Neural cell (in vitro differentiated cells): ENCODE measurements at regions not wholly inside any gene's neighbourhood (a gene's known extent, or its start where the extent isn't known, plus 50 kb on each side); places are given as distances from the start of the nearest gene placed in this dataset.

Source experiments
- CTCF ChIP-seq: fragments of 450-650 bp; IDR thresholded peaks from 2 replicates; pipeline ENCODE4 v1.5.1; 2014; ENCODE audit warnings: antibody characterized with exemption, mild to moderate bottlenecking, moderate library complexity; ENCODE audit not compliant: poor library complexity, severe bottlenecking
- EP300 ChIP-seq: fragments of 450-650 bp; conservative IDR thresholded peaks from 2 replicates; pipeline ENCODE4 v1.6.1; 2014; ENCODE audit warnings: antibody characterized with exemption, mild to moderate bottlenecking, moderate library complexity; ENCODE audit not compliant: poor library complexity, severe bottlenecking
- EZH2 ChIP-seq: fragments of 200-600, 300-800 bp; shearing (Covaris generic), sonication (generic); IDR thresholded peaks from 2 replicates; pipeline ENCODE4 v1.6.1; 2014; ENCODE audit warnings: antibody characterized with exemption, low read length, borderline replicate concordance, mild to moderate bottlenecking; ENCODE audit not compliant: insufficient read depth, poor library complexity, severe bottlenecking
- POLR2AphosphoS5 ChIP-seq: IDR thresholded peaks from 2 replicates; pipeline ENCODE4 v1.6.1; 2012
- RAD21 ChIP-seq: fragments of 450-650 bp; conservative IDR thresholded peaks from 2 replicates; pipeline ENCODE4 v1.6.1; 2014; ENCODE audit warnings: antibody characterized with exemption, mild to moderate bottlenecking, moderate library complexity
- REST ChIP-seq: IDR thresholded peaks from 2 replicates; pipeline ENCODE4 v1.6.1; 2012; ENCODE audit warnings: borderline replicate concordance
- SMC3 ChIP-seq: fragments of 450-650 bp; conservative IDR thresholded peaks from 2 replicates; pipeline ENCODE4 v1.6.1; 2014; ENCODE audit warnings: antibody characterized with exemption, mild to moderate bottlenecking, moderate library complexity; ENCODE audit not compliant: poor library complexity
- TAF1 ChIP-seq: IDR thresholded peaks from 2 replicates; pipeline ENCODE4 v1.6.1; 2012; ENCODE audit warnings: low read depth

- TF ChIP-seq EZH2 (no peak), CTCF (no peak), EP300 (no peak), REST (no peak), SMC3 (no peak), RAD21 (no peak), TAF1 (no peak), POLR2AphosphoS5 (no peak)
These were observed 132.1 kb upstream of the PRMT6 start for GRCh38 chr1:106924360-106924759.
